GM21447 (cell line): ENCODE measurements at regions not wholly inside any gene's neighbourhood (a gene's known extent, or its start where the extent isn't known, plus 50 kb on each side); places are given as distances from the start of the nearest gene placed in this dataset.
"Not testable (repeated sequence)": the region's sequence is repeated elsewhere in the genome, so short reads cannot be mapped to it uniquely, and the experiment has no call there.

Experiments
- ATAC-seq: cut with Tn5 transposase; IDR thresholded peaks from one replicate; pipeline ENCODE4 v1.9.1; 2021; ENCODE audit not compliant: unreplicated experiment

- ATAC-seq = peak; percentile 100
These were observed 69.4 kb upstream of the EVL start for GRCh38 chr14:99995700-99996356.

GRCh38 chr14:99996951-99997571 is 68.2 kb upstream of the EVL start:
- no peak for ATAC-seq

- not testable (repeated sequence) for ATAC-seq
These were observed 64.8 kb upstream of the EVL start for GRCh38 chr14:100000398-100000797.

- no peak for ATAC-seq
These were observed 60.8 kb upstream of the EVL start for GRCh38 chr14:100004392-100004791.

GRCh38 chr14:100007254-100007653 is 58.0 kb upstream of the EVL start:
- ATAC-seq = no peak

GRCh38 chr14:100009802-100010201 is 55.4 kb upstream of the EVL start:
- not testable (repeated sequence) for ATAC-seq

- ATAC-seq = no peak
These were observed 54.5 kb upstream of the EVL start for GRCh38 chr14:100010679-100011078.

GRCh38 chr14:100011628-100012325 is 53.4 kb upstream of the EVL start:
- ATAC-seq = no peak

GRCh38 chr14:100012478-100013327 is 52.5 kb upstream of the EVL start:
- ATAC-seq = no peak

GRCh38 chr14:100015251-100015655 is 50.0 kb upstream of the EVL start:
- peak; percentile 87 for ATAC-seq
